HepG2 (cell line): ENCODE measurements at regions not wholly inside any gene's neighbourhood (a gene's known extent, or its start where the extent isn't known, plus 50 kb on each side); places are given as distances from the start of the nearest gene placed in this dataset.

Experiments used
- ATAC-seq: fragments of 200-7000 bp; cut with Tn5 transposase; 3 replicates; pipeline ENCODE4 v1.9.1; 2020; ENCODE audit warnings: mild to moderate bottlenecking, moderate library complexity
- BruUV-seq: library from RNA; stranded (reverse); fragments of 400-500 nt; replicated peaks from 2 replicates; lab custom pipeline; 2021; lab: Mats Ljungman, UMichigan
- CTCF ChIA-PET: fragments of 300-600 bp; formaldehyde crosslinking; extraction: SDS; loops from one replicate; lab custom pipeline; 2021; ENCODE audit warnings: low total read pairs, inconsistent platforms, low intra/inter-chr PET ratio; lab: Yijun Ruan, JAX
- POLR2A ChIA-PET: fragments of 350-600 bp; sonication (Branson Sonifier 250); formaldehyde crosslinking; loops from one replicate; lab custom pipeline; 2020; ENCODE audit warnings: antibody characterized with exemption, inconsistent platforms; lab: Yijun Ruan, JAX
- DNase-seq: peaks from one replicate; pipeline ENCODE4 v3.0.0-alpha.2; 2015; ENCODE audit warnings: low spot score
- FAIRE-seq: peaks from 3 replicates; lab custom pipeline; 2011; peaks lifted over from hg19 to GRCh38; lab: Jason Lieb, UNC
- H2AFZ ChIP-seq: one replicate; pipeline ENCODE4 v1.6.1; 2011; ENCODE audit warnings: low read length, inconsistent platforms
- H3K27ac ChIP-seq: fragments of 300-600 bp; 3 replicates; pipeline ENCODE4 v1.8.0; 2011; ENCODE audit warnings: mixed run types, mild to moderate bottlenecking, mixed read lengths, low read length, inconsistent platforms; ENCODE audit not compliant: insufficient read depth; ENCODE audit errors: extremely low read length
- H3K27me3 ChIP-seq, 2 experiments: fragments of 200-600 bp in 1 of 2; 2 replicates in 1 of 2; 3 replicates in 1 of 2; pipeline versions ENCODE4 v1.6.0 to v1.8.0; 2011; ENCODE audit warnings: low read length in 2 of 2, mild to moderate bottlenecking in 2 of 2, moderate library complexity in 2 of 2, inconsistent platforms in 1 of 2; ENCODE audit not compliant: insufficient read depth in 2 of 2, control insufficient read depth in 1 of 2
- H3K36me3 ChIP-seq, 2 experiments: fragments of 200-600 bp in 1 of 2; replicated peaks in 1 of 2; 2 replicates in 1 of 2; 3 replicates in 1 of 2; pipeline versions ENCODE4 v1.5.1 to v1.8.0; 2011; ENCODE audit warnings: low read length in 2 of 2, inconsistent platforms in 1 of 2; ENCODE audit not compliant: insufficient read depth in 2 of 2, control insufficient read depth in 1 of 2
- H3K4me1 ChIP-seq: 2 replicates; pipeline ENCODE4 v1.5.1; 2012; ENCODE audit warnings: low read length, inconsistent platforms; ENCODE audit not compliant: insufficient read depth
- H3K4me2 ChIP-seq: 2 replicates; pipeline ENCODE4 v1.6.0; 2011; ENCODE audit warnings: low read depth, low read length, inconsistent platforms
- H3K4me3 ChIP-seq, 3 experiments: fragments of 200-600 bp in 1 of 3; sonication (generic), shearing (Covaris generic) in 1 of 3; replicated peaks in 1 of 3; 2 replicates each; pipeline ENCODE4 v1.5.1; 2011 to 2016; ENCODE audit warnings: low read length in 3 of 3, inconsistent platforms in 2 of 3, low read depth in 2 of 3, mild to moderate bottlenecking in 2 of 3, control low read depth in 1 of 3, mixed read lengths in 1 of 3; ENCODE audit not compliant: insufficient read depth in 1 of 3
- H3K79me2 ChIP-seq: one replicate; pipeline ENCODE4 v1.6.1; 2011; ENCODE audit warnings: low read length, inconsistent platforms; ENCODE audit not compliant: insufficient read depth
- H3K9ac ChIP-seq: 2 replicates; pipeline ENCODE4 v1.6.0; 2011; ENCODE audit warnings: mild to moderate bottlenecking, low read depth, low read length, inconsistent platforms; ENCODE audit not compliant: insufficient read depth
- H3K9me3 ChIP-seq: 2 replicates; pipeline ENCODE4 v1.5.1; 2012; ENCODE audit warnings: mild to moderate bottlenecking, low read length
- H4K20me1 ChIP-seq: 2 replicates; pipeline ENCODE4 v1.6.0; 2011; ENCODE audit warnings: inconsistent platforms, mild to moderate bottlenecking, low read length, moderate library complexity; ENCODE audit not compliant: insufficient read depth
- AHR ChIP-seq: IDR thresholded peaks from 2 replicates; pipeline ENCODE4 v1.6.1; 2018; ENCODE audit warnings: missing genetic modification reagents, missing compliant biosample characterization
- ARNT ChIP-seq: fragments of 450-650 bp; IDR thresholded peaks from 2 replicates; pipeline ENCODE4 v1.6.1; 2017
- ELF4 ChIP-seq: sonication (generic); formaldehyde crosslinking; IDR thresholded peaks from 2 replicates; pipeline ENCODE4 v1.5.0; 2020; ENCODE audit warnings: missing genetic modification reagents, mild to moderate bottlenecking, moderate library complexity, borderline replicate concordance
- FIP1L1 ChIP-seq: fragments of 200-400 bp; formaldehyde crosslinking; IDR thresholded peaks from 2 replicates; pipeline ENCODE4 v1.6.1; 2018; ENCODE audit warnings: low read depth, mild to moderate bottlenecking, low read length, moderate library complexity, borderline replicate concordance; ENCODE audit not compliant: insufficient read depth
- FOXK2 ChIP-seq: fragments of 450-650 bp; IDR thresholded peaks from 2 replicates; pipeline ENCODE4 v1.6.1; 2016
- GABPA ChIP-seq, 2 experiments: IDR thresholded peaks; 2 replicates each; pipeline ENCODE4 v1.6.1; 2011 to 2016; ENCODE audit warnings: low read depth in 2 of 2, low read length in 1 of 2, missing biosample characterization in 1 of 2, missing genetic modification characterization in 1 of 2
- KLF11 ChIP-seq: IDR thresholded peaks from 2 replicates; pipeline ENCODE4 v1.6.1; 2016; ENCODE audit warnings: missing compliant biosample characterization
- NFE2L2 ChIP-seq: fragments of 150-350 bp; IDR thresholded peaks from 2 replicates; pipeline ENCODE4 v1.6.1; 2014; ENCODE audit warnings: low read length
- SP1 ChIP-seq, 2 experiments: fragments of 450-650 bp in 1 of 2; sonication (generic) in 1 of 2; formaldehyde crosslinking in 1 of 2; IDR thresholded peaks; 2 replicates each; pipeline versions ENCODE4 v1.4.0 to v1.6.1; 2016 to 2020; ENCODE audit warnings: missing genetic modification reagents in 1 of 2
- ZFY ChIP-seq: sonication (generic); formaldehyde crosslinking; IDR thresholded peaks from 2 replicates; pipeline ENCODE4 v1.4.0; 2020; ENCODE audit warnings: missing genetic modification reagents
- ZNF20 ChIP-seq: sonication (generic); formaldehyde crosslinking; IDR thresholded peaks from 2 replicates; pipeline ENCODE4 v1.4.0; 2020; ENCODE audit warnings: mild to moderate bottlenecking, moderate library complexity, missing genetic modification reagents
- ZNF296 ChIP-seq: sonication (generic); formaldehyde crosslinking; conservative IDR thresholded peaks from 2 replicates; pipeline ENCODE4 v1.5.0; 2020; ENCODE audit warnings: mild to moderate bottlenecking, missing genetic modification reagents
- ZNF432 ChIP-seq: sonication (generic); formaldehyde crosslinking; IDR thresholded peaks from 2 replicates; pipeline ENCODE4 v1.5.0; 2020; ENCODE audit warnings: missing genetic modification reagents, mild to moderate bottlenecking, borderline replicate concordance
- ZNF589 ChIP-seq: sonication (generic); formaldehyde crosslinking; conservative IDR thresholded peaks from 2 replicates; pipeline ENCODE4 v1.8.0; 2022; ENCODE audit warnings: mild to moderate bottlenecking, moderate library complexity, missing genetic modification reagents
- ZNF75D ChIP-seq: sonication (generic); formaldehyde crosslinking; IDR thresholded peaks from 2 replicates; pipeline ENCODE4 v1.8.1; 2023; ENCODE audit warnings: missing genetic modification reagents, mild to moderate bottlenecking, borderline replicate concordance
- WGBS: methylation state at CpG from one replicate; pipeline ENCODE4 v1.1.6; 2017; ENCODE audit warnings: low lambda C conversion rate; 5-methylcytosine and 5-hydroxymethylcytosine counted together
- in situ Hi-C: cut with HindIII; loops from 2 replicates; pipeline ENCODE4 v1.10.0; 2017; ENCODE audit warnings: low pct_unique_long_range_greater_than_20kb; ENCODE audit not compliant: extremely low pct_ligation_motif_present
- intact Hi-C: fragments of 100-400 bp; cut with micrococcal nuclease; formaldehyde crosslinking; loops from one replicate; pipeline ENCODE4 v1.10.0; 2022; ENCODE audit not compliant: unreplicated experiment
- TF ChIP-seq, protein P1 (sequence below): sonication (generic); formaldehyde crosslinking; IDR thresholded peaks from 2 replicates; pipeline ENCODE4 v1.8.0; 2022; ENCODE audit warnings: mild to moderate bottlenecking, missing genetic modification reagents, moderate library complexity
- TF ChIP-seq, protein P2 (sequence below): sonication (generic); formaldehyde crosslinking; IDR thresholded peaks from 2 replicates; pipeline ENCODE4 v1.5.0; 2020; ENCODE audit warnings: mild to moderate bottlenecking, missing genetic modification reagents

DNA sequence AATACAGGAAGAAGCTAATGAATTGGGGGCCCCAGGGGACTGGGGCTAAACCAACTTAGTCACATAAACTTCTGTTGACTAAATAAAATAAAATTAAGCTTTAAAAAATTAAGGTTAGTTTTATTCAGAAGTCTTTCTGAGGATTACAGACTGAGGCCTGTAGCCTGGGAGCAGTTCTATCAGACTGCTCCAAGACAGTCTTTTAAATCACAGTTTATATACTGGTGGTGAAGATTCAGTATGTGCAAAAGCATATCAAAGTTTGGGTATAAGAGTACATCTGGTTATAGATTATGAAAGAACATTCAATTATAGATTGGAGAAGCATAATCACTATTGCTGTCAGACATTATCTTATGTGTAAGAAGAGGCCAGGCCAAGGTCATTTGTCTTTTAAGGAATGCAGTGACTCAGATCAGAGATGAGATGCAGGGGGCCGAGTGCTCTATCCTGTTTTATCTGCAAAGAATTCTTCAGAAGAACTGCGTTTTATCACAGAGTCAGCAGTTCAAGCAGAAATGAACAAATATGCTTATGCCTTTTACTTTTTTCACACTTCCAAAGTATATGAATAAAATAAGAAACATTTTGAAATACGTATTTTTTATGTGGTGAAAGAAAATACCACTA is 109.4 kb downstream of the PDHA2 start (continued):
- TF ChIP-seq, protein P1, sequence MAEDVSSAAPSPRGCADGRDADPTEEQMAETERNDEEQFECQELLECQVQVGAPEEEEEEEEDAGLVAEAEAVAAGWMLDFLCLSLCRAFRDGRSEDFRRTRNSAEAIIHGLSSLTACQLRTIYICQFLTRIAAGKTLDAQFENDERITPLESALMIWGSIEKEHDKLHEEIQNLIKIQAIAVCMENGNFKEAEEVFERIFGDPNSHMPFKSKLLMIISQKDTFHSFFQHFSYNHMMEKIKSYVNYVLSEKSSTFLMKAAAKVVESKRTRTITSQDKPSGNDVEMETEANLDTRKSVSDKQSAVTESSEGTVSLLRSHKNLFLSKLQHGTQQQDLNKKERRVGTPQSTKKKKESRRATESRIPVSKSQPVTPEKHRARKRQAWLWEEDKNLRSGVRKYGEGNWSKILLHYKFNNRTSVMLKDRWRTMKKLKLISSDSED (CRISPR knock-in tag): no peak

DNA sequence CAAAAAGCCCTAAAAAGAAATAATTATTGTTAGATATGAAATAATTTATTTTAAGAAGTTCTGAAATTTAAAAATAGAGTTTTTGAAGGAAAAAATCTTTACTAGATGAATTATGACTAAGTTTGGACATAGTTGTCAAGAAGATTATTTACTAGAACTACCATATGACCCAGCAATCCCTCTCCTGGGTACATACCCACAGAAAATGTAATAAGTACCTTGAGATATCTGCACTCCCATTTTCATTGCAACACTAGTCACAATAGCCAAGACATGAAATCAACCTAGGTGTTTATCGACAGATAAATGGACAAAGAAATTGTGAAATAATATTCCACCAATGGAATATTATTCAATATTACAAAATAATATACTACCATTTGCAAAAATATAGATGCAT is 109.9 kb downstream of the PDHA2 start:
- in situ Hi-C loops (no loop called here), intact Hi-C loops (no loop called here)
- Histone ChIP-seq H3K9ac (no peak overlapping the region), H3K36me3 (no peaks in the 10 kb centered on the region), H3K4me3 (no peak overlapping the region), H3K4me2 (no peak overlapping the region), H3K27me3 (no peaks in the 10 kb centered on the region), H3K9me3 (peaks cover 61% of the 10 kb centered on the region), H2AFZ (no peak overlapping the region), H4K20me1 (no peaks in the 10 kb centered on the region), H3K27ac (no peak overlapping the region), H3K4me1 (no peaks in the 10 kb centered on the region), H3K79me2 (no peaks in the 10 kb centered on the region)
- CTCF ChIA-PET: no interaction called here
- FAIRE-seq: no peak
- no peak for DNase-seq
- POLR2A ChIA-PET: no interaction called here
- no peak for TF ChIP-seq ZNF589 (CRISPR knock-in tag)
- no peak for TF ChIP-seq ZFY
- no peak for TF ChIP-seq ZNF75D
- TF ChIP-seq KLF11 (CRISPR knock-in tag): no peak
- no peak for TF ChIP-seq SP1 (IDR thresholded peaks at IDR 0.05)
- TF ChIP-seq SP1 (CRISPR knock-in tag; IDR thresholded peaks at IDR 0.05): no peak
- no peak for TF ChIP-seq ARNT
- TF ChIP-seq FIP1L1: no peak
- TF ChIP-seq FOXK2: no peak
- no peak for TF ChIP-seq AHR (CRISPR knock-in tag)
- TF ChIP-seq ZNF296: no peak
- TF ChIP-seq ELF4 (CRISPR knock-in tag): no peak
- no peak for TF ChIP-seq ZNF432 (CRISPR knock-in tag)
- no peak for TF ChIP-seq NFE2L2
- TF ChIP-seq GABPA (IDR thresholded peaks at IDR 0.05; ENCODE audit: low read depth, low read length): no peak
- no peak for TF ChIP-seq GABPA (CRISPR knock-in tag; IDR thresholded peaks at IDR 0.05; ENCODE audit: low read depth)
- TF ChIP-seq, protein P2, sequence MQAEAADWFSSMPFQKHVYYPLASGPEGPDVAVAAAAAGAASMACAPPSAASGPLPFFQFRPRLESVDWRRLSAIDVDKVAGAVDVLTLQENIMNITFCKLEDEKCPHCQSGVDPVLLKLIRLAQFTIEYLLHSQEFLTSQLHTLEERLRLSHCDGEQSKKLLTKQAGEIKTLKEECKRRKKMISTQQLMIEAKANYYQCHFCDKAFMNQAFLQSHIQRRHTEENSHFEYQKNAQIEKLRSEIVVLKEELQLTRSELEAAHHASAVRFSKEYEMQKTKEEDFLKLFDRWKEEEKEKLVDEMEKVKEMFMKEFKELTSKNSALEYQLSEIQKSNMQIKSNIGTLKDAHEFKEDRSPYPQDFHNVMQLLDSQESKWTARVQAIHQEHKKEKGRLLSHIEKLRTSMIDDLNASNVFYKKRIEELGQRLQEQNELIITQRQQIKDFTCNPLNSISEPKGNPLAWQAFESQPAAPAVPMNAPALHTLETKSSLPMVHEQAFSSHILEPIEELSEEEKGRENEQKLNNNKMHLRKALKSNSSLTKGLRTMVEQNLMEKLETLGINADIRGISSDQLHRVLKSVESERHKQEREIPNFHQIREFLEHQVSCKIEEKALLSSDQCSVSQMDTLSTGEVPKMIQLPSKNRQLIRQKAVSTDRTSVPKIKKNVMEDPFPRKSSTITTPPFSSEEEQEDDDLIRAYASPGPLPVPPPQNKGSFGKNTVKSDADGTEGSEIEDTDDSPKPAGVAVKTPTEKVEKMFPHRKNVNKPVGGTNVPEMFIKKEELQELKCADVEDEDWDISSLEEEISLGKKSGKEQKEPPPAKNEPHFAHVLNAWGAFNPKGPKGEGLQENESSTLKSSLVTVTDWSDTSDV (CRISPR knock-in tag): no peak
- no peak for TF ChIP-seq ZNF20
- no peak for ATAC-seq
- BruUV-seq: no TSS peak
- WGBS: 50% methylated on average over 1 of the region's 1 CpG
